T-cell (primary cell): ENCODE measurements at regions not wholly inside any gene's neighbourhood (a gene's known extent, or its start where the extent isn't known, plus 50 kb on each side); places are given as distances from the start of the nearest gene placed in this dataset.
"Not testable (repeated sequence)": the region's sequence is repeated elsewhere in the genome, so short reads cannot be mapped to it uniquely, and the experiment has no call there.

Source experiments
- ATAC-seq, 4 experiments: fragments of 200-7000 bp in 3 of 4; fragments of 150-1000 bp in 1 of 4; cut with Tn5 transposase; replicated peaks in 1 of 4; 1 replicate in 3 of 4; 2 replicates in 1 of 4; pipeline ENCODE4 v1.10.0; 2021; ENCODE audit warnings: moderate library complexity in 3 of 4, mild to moderate bottlenecking in 2 of 4, moderate number of reproducible peaks in 1 of 4
- CTCF ChIA-PET, 2 donors: fragments of 300-600 bp; sonication (Branson Sonifier 250); formaldehyde crosslinking; loops; one replicate each; lab custom pipeline; 2022; ENCODE audit warnings: antibody characterized with exemption in 2 of 2; lab: Charles Lee
- POLR2A ChIA-PET, 2 donors: fragments of 300-600 bp; sonication (Branson Sonifier 250); formaldehyde crosslinking; loops; one replicate each; lab custom pipeline; 2022; ENCODE audit warnings: antibody characterized with exemption in 2 of 2; lab: Charles Lee
- DNase-seq, 35 experiments: peaks; one replicate each; pipeline versions ENCODE4 v3.0.0 to v3.0.0-alpha.2; 2013 to 2023
- H3K27ac ChIP-seq: one replicate; pipeline ENCODE4 v1.5.1; 2013; ENCODE audit warnings: low read length
- H3K27me3 ChIP-seq, 2 experiments: replicated peaks in 1 of 2; 1 replicate in 1 of 2; 2 replicates in 1 of 2; pipeline versions ENCODE4 v1.6.1 to v1.7.0; 2013; ENCODE audit warnings: low read length in 1 of 2, mixed read lengths in 1 of 2; ENCODE audit not compliant: control insufficient read depth in 2 of 2, insufficient read depth in 2 of 2; ENCODE audit errors: extremely low read depth in 1 of 2
- H3K36me3 ChIP-seq, 2 donors: 1 replicate in 1 of 2; 2 replicates in 1 of 2; pipeline versions ENCODE4 v1.6.1 to v1.7.0; 2013; ENCODE audit warnings: low read length in 1 of 2; ENCODE audit not compliant: control insufficient read depth in 2 of 2, insufficient read depth in 1 of 2; ENCODE audit errors: extremely low read depth in 1 of 2
- H3K4me1 ChIP-seq, 2 experiments: 1 replicate in 1 of 2; 2 replicates in 1 of 2; pipeline versions ENCODE4 v1.6.1 to v1.7.0; 2013; ENCODE audit warnings: low read length in 2 of 2, mixed read lengths in 1 of 2; ENCODE audit not compliant: insufficient read depth in 2 of 2, control insufficient read depth in 1 of 2; ENCODE audit errors: extremely low read depth in 1 of 2
- H3K4me3 ChIP-seq, 2 donors: 1 replicate in 1 of 2; 2 replicates in 1 of 2; pipeline versions ENCODE4 v1.5.1 to v1.7.0; 2013; ENCODE audit warnings: mild to moderate bottlenecking in 2 of 2, low read length in 1 of 2, moderate library complexity in 1 of 2; ENCODE audit not compliant: control insufficient read depth in 1 of 2; ENCODE audit errors: extremely low read depth in 1 of 2
- H3K9me3 ChIP-seq: 2 replicates; pipeline ENCODE4 v1.7.0; 2013
- H3K27ac Mint-ChIP-seq, 2 donors: one replicate each; pipeline ENCODE4 v1.8.0; 2020 to 2021; ENCODE audit warnings: mild to moderate bottlenecking in 2 of 2, mixed read lengths in 2 of 2
- H3K27me3 Mint-ChIP-seq, 2 donors: one replicate each; pipeline ENCODE4 v1.8.0; 2021 to 2022; ENCODE audit warnings: mixed read lengths in 2 of 2
- H3K36me3 Mint-ChIP-seq: one replicate; pipeline ENCODE4 v1.8.0; 2021; ENCODE audit warnings: mixed read lengths
- H3K4me1 Mint-ChIP-seq, 3 donors: one replicate each; pipeline ENCODE4 v1.8.0; 2020 to 2022; ENCODE audit warnings: mixed read lengths in 3 of 3, mild to moderate bottlenecking in 1 of 3
- H3K4me3 Mint-ChIP-seq, 3 donors: one replicate each; pipeline ENCODE4 v1.8.0; 2020 to 2022; ENCODE audit warnings: mild to moderate bottlenecking in 3 of 3, mixed read lengths in 3 of 3, moderate library complexity in 3 of 3
- H3K9me3 Mint-ChIP-seq, 3 donors: one replicate each; pipeline ENCODE4 v1.8.0; 2020 to 2022; ENCODE audit warnings: mixed read lengths in 3 of 3
- WGBS: methylation state at CpG from one replicate; pipeline ENCODE4 v1.1.5; 2013; ENCODE audit warnings: missing lambda C conversion rate; ENCODE audit not compliant: insufficient coverage; 5-methylcytosine and 5-hydroxymethylcytosine counted together

GRCh38 chr2:208921358-208921757, 502.5 kb upstream of the MAP2 start:
- CTCF ChIA-PET, H3K27ac ChIP-seq, DNase-seq, H3K9me3 ChIP-seq, H3K4me3 Mint-ChIP-seq, H3K36me3 ChIP-seq, H3K27me3 Mint-ChIP-seq, H3K27me3 ChIP-seq, H3K4me3 ChIP-seq, H3K36me3 Mint-ChIP-seq, H3K4me1 Mint-ChIP-seq, ATAC-seq, H3K27ac Mint-ChIP-seq, H3K4me1 ChIP-seq, POLR2A ChIA-PET: not testable (repeated sequence)
- H3K9me3 Mint-ChIP-seq: peaks cover 7 to 40% (median 33%) of the 10 kb centered on the region in 3 donors
- no CpG with 5 or more reads among the region's 1 CpG for WGBS

- ATAC-seq (no peak), DNase-seq (no peak)
- H3K4me3 Mint-ChIP-seq: no peak overlapping the region
- no peaks in the 10 kb centered on the region for H3K4me1 Mint-ChIP-seq
- Histone ChIP-seq H3K4me3 (no peak overlapping the region), H3K4me1 (no peaks in the 10 kb centered on the region), H3K27ac (no peak overlapping the region), H3K27me3 (no peaks in the 10 kb centered on the region), H3K9me3 (no peaks in the 10 kb centered on the region), H3K36me3 (no peaks in the 10 kb centered on the region)
- POLR2A ChIA-PET: no interaction called here
- CTCF ChIA-PET: no interaction called here
- H3K9me3 Mint-ChIP-seq: peaks cover 0 to 29% (median 16%) of the 10 kb centered on the region in 3 donors
- no peaks in the 10 kb centered on the region for H3K27me3 Mint-ChIP-seq
- H3K27ac Mint-ChIP-seq: no peak overlapping the region
- H3K36me3 Mint-ChIP-seq: no peaks in the 10 kb centered on the region
Observed at GRCh38 chr2:208927867-208928266, 496.0 kb upstream of the MAP2 start.

GRCh38 chr2:208929139-208929864, 494.5 kb upstream of the MAP2 start:
- Mint-ChIP-seq H3K27ac (no peak overlapping the region), H3K4me1 (no peaks in the 10 kb centered on the region), H3K9me3 (peaks cover 0 to 19% (median 7%) of the 10 kb centered on the region in 3 donors), H3K27me3 (no peaks in the 10 kb centered on the region), H3K4me3 (no peak overlapping the region), H3K36me3 (no peaks in the 10 kb centered on the region)
- DNase-seq: no peak
- ChIA-PET POLR2A (no interaction called here), CTCF (no interaction called here)
- Histone ChIP-seq H3K27ac (no peak overlapping the region), H3K4me3 (no peak overlapping the region), H3K9me3 (no peaks in the 10 kb centered on the region), H3K4me1 (no peaks in the 10 kb centered on the region), H3K27me3 (no peaks in the 10 kb centered on the region), H3K36me3 (no peaks in the 10 kb centered on the region)
- WGBS: 67% methylated on average over 4 of the region's 5 CpGs
- ATAC-seq: no peak

DNA sequence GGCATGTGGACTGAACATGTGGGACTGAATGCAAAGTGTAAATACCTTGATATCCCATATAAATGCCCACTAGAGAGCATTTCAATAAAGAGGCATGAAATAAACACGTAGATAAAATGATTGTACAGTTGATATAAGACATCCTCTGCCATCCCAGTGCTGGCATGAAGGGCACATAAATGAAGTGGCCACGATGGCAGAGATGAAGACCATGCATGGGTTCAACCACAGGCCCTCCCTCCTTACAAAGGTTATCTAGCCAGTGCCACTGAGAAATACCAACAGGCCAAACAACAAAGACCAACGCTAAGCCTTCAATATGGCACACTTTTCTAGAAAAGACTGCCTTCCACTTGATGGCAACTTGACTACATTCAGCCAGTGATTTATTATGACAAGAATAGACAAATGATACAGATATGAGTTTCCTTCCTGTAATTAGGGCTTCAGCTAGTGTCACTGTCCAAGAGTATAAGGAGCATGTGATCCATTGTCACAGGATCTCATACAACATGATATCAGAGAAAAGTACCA, 493.9 kb upstream of the MAP2 start:
- no peaks in the 10 kb centered on the region for H3K9me3 ChIP-seq
- no peak overlapping the region for H3K27ac Mint-ChIP-seq
- ATAC-seq (no peak), DNase-seq (no peak)
- ChIA-PET CTCF (no interaction called here), POLR2A (no interaction called here)
- WGBS: 65% methylated on average over 2 of the region's 3 CpGs
- no peaks in the 10 kb centered on the region for H3K36me3 Mint-ChIP-seq
- H3K27me3 ChIP-seq: no peaks in the 10 kb centered on the region
- H3K4me1 Mint-ChIP-seq: no peaks in the 10 kb centered on the region
- no peaks in the 10 kb centered on the region for H3K36me3 ChIP-seq
- H3K4me3 Mint-ChIP-seq: no peak overlapping the region
- peaks cover 0 to 15% (median 7%) of the 10 kb centered on the region in 3 donors for H3K9me3 Mint-ChIP-seq
- H3K27ac ChIP-seq: no peak overlapping the region
- H3K27me3 Mint-ChIP-seq: no peaks in the 10 kb centered on the region
- no peak overlapping the region for H3K4me3 ChIP-seq
- no peaks in the 10 kb centered on the region for H3K4me1 ChIP-seq

GRCh38 chr2:208935531-208935930, 488.3 kb upstream of the MAP2 start:
- WGBS: 80% methylated on average over 1 of the region's 2 CpGs

DNA sequence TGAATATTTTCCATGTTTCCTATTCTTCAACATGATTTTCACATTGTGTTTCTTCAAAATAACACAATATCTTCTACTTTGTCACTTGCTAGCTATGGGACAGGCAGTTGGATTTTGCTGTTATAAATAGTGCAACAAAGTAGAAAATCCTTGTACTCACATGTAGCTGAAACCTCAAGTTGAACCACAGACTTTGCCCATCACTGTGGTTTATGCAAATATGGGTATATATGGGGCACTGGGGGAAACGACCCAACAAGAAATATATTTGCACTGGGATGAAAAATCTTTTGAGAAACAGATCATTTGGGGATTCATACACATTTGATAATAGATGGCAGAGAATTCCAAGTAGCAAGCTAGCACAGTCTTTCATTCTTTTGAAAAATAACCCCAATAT, 486.3 kb upstream of the MAP2 start:
- POLR2A ChIA-PET: no interaction called here
- Histone ChIP-seq H3K4me3 (no peak overlapping the region), H3K27ac (no peak overlapping the region), H3K36me3 (no peaks in the 10 kb centered on the region), H3K9me3 (no peaks in the 10 kb centered on the region), H3K4me1 (no peaks in the 10 kb centered on the region), H3K27me3 (no peaks in the 10 kb centered on the region)
- Mint-ChIP-seq H3K27me3 (no peaks in the 10 kb centered on the region), H3K9me3 (peaks cover 0 to 4% (median 0%) of the 10 kb centered on the region in 3 donors), H3K4me1 (no peaks in the 10 kb centered on the region), H3K4me3 (no peak overlapping the region), H3K27ac (no peak overlapping the region), H3K36me3 (no peaks in the 10 kb centered on the region)
- CTCF ChIA-PET: no interaction called here
- no peak for DNase-seq
- WGBS: no CpG with 5 or more reads among the region's 1 CpG
- ATAC-seq: no peak

More at GRCh38 chr2:208935531-208935930, 488.3 kb upstream of the MAP2 start:
- H3K4me3 ChIP-seq: no peak overlapping the region
- DNase-seq (no peak), ATAC-seq (no peak)
- H3K27me3 Mint-ChIP-seq: no peaks in the 10 kb centered on the region
- H3K36me3 Mint-ChIP-seq: no peaks in the 10 kb centered on the region
- no peak overlapping the region for H3K4me3 Mint-ChIP-seq
- no peaks in the 10 kb centered on the region for H3K9me3 ChIP-seq
- H3K27ac ChIP-seq: no peak overlapping the region
- H3K27me3 ChIP-seq: no peaks in the 10 kb centered on the region
- no peaks in the 10 kb centered on the region for H3K4me1 Mint-ChIP-seq
- no peaks in the 10 kb centered on the region for H3K4me1 ChIP-seq
- H3K36me3 ChIP-seq: no peaks in the 10 kb centered on the region
- H3K9me3 Mint-ChIP-seq: peaks cover 0 to 4% (median 0%) of the 10 kb centered on the region in 3 donors
- ChIA-PET POLR2A (no interaction called here), CTCF (no interaction called here)
- no peak overlapping the region for H3K27ac Mint-ChIP-seq
